NCI-H2171 (cell line): ENCODE measurements at regions not wholly inside any gene's neighbourhood (a gene's known extent, or its start where the extent isn't known, plus 50 kb on each side); places are given as distances from the start of the nearest gene placed in this dataset.

Experiments
- DNase-seq: peaks from one replicate; lab custom pipeline; 2025; lab: John Stamatoyannopoulos, UW

DNA sequence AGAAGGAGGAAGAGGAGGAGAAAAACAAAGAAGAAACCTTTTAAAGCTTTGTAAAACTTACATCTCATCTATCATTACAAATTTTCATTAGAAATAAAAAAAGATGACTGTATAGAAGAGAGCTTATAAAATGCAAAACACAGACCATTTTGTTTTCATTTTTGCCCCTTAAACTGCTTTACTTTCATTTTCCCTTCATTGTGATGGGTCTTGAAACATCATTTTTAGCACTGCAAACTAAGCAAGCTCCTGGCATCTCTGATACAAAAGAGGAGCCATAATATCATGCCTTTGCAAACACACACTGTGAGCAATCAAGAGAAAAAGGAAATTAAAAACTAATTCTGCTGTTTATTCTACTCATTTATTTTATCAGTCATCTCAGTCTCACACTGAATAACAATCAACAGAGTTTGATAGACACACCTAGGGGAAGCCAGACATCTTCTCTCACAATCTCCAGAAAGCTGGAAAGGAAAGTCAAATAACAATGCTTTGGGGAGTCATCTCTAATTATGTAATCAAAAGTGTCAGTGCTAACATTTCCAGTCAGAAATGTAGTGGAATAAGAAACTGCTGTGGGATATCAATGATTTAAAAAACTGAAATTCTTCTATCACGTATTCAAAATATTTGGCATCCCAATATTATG lies 467.7 kb upstream of the FAT3 start:
- DNase-seq, result no peak

DNA sequence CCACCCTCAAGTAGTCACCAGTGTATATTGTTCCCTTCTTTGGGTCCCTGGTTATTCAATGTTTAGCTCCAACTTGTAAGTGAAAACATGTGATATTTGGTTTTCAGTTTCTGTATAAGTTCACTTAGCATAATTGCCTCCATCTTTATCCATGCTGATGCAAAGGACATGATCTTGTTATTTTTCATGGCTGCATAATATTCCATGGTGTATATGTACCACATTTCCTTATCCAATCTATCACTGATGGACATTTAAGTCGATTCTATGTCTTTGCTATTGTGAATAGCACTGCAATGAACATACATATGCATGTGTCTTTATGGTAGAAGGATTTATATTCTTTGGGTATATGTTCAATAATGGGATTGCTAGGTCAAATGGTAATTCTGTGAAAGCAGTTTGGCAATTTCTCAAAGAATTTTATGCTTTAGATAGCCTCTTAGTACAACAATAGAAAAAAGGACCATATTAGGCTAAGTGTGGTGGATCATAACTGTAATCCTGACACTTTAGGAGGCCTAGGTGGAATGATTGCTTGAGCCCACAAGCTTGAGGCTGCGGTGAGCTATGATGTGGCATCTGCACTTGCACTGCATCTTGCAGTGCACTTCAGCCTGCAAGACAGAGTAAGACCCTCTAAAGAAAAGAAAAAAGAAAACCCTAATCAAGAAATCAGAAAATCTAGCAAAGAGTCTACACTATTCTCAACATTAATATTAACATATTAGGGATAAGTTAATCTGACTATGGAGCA lies 468.5 kb upstream of the FAT3 start:
- no peak for DNase-seq

DNA sequence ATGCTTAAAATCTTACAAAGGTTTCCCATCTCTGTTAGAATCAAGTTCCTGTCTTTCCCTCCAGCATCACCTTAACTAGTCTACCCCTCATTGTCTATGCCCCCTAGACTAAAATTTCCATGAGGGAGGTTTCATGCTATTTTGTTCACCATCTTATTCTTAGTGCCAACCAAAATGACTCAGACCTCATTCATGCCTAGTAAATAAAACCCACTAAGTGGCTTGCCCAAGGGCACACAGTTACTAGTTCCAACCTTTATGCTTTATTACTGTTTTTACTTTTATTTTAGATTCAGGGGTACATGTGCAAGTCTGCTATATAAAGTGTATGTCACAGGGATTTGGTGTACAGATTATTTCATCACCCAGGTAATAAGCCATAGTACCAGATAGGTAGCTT lies 469.1 kb upstream of the FAT3 start:
- DNase-seq, result no peak

DNA sequence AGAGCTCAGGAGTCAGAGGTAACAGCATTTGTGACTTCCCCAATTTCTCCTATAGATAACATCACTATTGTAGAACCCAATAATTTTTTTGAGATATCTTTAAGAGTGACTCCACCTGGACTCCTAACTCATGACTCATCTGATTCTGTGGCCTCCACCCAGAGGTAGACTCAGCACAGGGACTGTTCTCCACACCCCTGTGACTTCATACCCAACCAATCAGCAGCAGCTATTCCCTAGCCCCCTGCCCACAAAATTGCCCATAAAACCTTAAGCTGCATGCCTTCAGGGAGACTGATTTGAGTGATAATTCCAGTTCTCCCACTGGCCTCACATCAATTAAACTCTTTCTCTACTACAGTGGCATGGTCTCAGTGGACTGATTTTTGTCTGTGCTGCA lies 475.4 kb upstream of the FAT3 start:
- no peak for DNase-seq

DNA sequence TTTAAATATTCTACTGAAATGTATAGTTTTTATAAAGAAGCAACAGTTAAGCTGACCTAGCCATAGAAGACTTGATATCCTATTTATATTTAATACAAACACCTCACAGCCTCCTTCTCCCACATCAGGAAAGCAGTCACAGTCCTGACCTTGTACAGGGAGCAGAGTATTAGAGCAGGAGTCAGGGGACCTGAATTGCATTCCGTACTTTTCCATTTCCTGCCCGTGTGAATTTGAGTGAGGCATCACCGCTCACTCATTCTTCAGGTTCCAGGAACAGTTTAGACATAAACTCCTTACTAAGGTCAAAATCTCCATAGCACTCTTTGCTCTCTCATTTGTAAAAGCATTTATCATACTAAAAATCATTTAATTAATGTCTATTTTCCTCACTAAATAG lies 482.5 kb upstream of the FAT3 start:
- DNase-seq, result no peak

DNA sequence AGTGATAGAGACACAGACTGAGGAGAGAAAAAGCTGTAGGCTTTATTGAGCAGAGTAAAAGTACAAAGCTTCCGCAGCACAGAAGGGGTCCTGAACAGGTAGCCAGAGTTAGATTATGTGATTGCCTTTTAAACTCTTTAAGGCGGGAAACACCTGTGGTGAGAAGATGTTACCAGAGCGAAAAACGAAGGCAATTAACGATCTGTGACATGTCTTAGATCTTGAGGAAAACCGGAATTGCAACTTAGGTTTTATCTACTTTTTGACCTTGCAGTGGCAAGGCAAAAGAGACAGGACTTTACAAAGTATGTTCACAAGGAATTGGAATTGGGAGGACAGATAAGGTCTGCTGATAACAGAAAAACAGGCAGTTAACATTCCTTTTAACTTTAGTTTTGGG lies 493.6 kb upstream of the FAT3 start:
- no peak for DNase-seq

DNA sequence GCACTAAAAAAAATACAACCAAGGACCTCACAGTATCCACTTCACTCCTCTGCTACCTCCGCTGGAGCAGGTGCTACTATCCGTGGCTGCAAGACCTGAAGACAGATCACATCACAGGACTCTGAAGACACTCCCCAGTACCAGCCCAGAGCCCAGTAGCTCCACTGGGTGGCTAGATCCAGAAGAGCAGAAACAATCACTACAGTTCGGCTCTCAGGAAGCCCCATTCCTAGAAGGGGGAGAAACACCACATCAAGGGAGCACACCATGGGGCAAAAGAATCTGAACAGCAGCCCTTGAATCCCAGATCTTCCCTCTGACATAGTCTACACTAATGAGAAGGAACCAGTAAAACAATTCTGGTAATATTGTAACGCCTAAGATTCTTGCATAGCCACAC lies 494.0 kb upstream of the FAT3 start:
- DNase-seq, result no peak

DNA sequence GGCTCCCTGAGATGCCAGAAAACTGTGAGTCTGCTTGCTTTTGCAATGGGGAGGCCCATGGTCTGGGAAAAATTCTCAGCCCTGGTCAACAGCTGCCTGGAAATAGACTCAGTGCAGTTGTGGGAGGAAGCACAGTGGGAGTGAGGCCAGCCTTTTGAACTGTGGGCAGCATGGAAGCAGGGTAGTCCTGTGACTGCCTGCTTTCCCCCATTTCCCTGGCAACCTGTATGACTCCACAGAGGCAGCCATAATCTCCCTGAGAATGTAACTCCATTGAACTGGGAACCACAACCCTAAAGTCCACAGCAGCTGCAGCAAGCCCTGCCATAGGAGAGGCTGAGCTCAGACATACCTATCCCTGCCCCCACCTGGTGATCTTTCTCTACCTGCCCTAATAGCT lies 494.6 kb upstream of the FAT3 start:
- no peak for DNase-seq

DNA sequence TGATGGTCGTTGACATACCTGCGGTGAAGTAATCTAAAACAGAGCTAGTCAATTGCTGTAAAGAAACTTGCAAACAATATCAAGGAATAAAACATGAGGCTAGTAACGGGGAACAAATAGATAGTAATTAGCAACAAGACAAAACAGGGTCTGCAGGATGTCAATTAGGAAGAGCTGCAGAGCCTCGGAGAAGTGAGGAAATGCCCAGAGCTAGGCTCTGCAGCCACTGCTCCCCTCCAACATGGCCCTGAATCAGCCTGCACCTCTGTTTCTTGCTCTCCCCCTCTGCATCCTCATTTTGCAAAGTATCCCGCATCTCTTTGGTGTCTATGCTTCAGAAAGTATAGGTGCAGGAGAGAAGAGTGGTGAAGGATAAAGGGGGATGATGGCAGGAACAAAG lies 507.4 kb upstream of the FAT3 start:
- no peak for DNase-seq

DNA sequence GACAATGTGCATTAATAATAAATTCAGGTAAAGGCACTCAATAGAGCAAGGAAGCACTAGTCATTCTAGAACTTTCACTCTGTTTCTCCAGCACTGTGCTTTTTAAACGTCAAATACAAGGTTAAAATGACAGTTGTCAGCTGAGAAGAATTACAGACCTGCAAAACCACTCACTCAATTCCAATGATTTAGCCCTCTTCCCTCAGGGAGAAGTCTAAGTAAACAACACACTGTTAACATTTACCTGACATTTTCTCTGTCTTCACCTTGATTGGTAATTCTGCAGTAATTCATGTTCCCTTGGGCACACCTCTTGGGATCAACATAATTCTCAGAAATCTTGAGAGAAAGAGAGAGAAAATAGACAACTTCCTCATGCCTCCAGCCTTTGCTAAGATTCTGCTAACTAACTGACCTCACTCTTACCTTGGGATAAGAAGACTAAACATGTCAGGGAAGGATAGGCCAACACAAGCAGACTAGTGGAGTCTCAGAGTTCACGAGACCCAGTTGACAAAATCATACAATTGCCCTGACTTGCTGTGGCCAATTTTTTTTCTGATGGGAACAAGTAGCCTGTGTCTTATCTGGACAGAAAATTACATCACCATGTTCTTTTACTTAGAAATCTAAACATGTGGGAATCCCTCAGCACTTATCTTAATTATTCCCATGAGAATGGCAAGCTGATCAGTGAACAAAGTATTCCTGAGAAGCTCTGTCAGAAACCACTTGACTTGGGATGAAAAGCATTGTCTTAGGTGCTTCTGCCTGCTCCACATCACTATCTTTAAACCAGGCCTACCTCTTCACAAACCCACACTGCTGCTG lies 516.8 kb upstream of the FAT3 start:
- no peak for DNase-seq

DNA sequence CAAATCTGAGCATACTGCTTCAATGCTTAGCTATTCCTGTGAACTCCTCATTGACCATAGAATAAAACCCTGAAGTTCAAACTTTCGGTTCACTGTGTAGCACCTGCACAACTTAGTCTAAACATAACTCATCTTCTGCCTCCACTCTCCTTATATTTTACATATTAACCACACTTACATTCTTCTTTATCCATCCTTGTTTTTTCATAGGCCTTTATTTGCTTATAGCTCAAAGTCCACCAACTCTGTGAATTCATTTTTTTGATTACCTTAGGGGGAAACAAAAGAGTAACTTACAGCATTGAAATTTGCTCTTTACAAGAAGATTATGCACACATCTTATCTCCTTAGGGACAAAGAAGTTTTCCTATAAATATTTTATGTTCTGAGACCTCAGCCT lies 521.6 kb upstream of the FAT3 start:
- DNase-seq, result no peak

DNA sequence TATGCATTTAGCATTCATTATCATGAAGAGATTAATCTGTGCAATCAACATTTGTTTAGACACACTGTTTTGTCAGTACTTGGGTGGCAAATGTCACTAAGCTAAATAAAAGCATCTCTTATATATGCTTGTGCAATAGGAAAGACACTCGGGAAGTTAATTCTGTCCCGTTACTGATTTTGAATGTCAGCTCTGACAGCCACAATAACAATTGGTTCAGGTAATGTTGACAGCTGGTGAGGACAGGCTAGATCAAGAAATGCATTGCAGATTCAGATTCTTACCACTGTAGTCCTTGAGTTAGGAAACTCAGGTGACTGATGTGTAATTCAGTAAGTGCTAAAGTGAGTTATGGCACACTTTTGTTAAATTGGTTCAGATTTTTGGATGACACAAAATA lies 523.8 kb upstream of the FAT3 start:
- no peak for DNase-seq

DNA sequence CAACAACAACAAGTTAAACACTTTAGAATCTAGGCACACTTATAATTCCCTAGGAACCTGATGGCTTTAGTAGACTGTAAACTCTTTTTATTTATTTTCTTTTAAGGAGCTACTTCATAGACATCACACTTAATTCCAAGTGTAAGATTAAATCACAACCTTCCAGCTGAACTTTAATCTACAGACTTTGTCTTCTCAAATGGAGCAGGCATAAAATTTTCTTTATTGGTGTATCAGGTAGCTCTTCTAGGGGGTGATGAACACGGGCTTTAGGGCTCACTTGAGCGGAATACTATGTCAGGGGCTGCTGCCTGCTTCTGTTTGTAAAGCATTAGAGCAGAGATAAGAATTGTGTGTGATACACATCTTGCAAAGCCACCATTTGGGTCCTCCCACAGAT lies 525.8 kb upstream of the FAT3 start:
- no peak for DNase-seq

DNA sequence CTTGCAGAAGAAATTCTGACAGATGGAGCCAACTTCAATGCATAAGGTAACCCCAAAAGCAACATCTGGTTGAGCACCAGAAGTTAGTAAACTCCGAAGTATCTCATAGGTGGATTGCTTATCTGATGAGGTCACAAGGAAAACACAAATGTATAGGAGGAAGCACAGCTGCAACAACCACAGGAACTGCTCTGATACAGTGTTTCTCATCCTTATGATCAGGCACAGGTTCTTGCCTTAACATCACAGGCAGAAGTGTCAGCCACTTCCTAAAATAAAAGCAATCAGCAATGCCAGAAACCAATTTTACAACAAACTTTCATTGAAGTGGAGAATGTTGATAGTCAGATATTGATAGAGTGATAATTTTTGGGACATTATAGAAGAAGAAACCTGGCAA lies 530.3 kb upstream of the FAT3 start:
- DNase-seq, result no peak

DNA sequence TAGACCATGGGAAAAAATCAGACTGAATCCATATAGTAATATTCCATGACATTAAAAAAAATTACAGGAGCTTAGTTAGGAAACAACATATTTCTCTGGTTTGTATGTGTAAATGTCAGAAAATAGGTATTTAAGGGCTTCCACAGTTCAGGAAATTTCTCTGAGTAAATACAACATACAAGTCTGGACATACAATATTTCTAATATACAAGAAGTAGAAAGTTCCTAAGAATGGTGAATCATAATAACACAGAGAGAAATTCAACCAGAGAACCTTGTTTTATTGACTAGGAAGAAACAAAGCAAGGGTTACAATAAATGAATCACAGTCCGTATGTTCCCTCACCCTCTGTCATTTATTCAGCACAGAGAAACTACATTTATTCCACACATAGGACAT lies 532.7 kb upstream of the FAT3 start:
- DNase-seq, result no peak

DNA sequence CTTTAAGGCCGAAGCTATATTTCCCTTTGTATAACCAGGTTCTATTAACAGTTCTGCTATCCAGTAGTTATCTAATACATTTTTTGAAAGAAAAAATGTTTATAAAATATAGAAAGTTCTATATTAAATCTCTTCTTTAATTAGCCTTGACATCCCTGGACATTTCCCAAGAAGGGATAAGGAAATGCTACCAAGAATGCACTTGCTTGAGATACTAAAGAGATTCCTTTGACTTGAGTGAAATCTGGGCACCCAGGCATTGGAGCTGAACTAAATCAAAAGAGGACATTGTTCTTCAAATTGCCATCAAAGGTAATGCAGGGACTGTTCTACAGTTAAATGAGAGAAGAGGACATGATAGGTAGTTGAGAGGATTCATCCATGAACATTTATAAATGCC lies 535.9 kb upstream of the FAT3 start:
- no peak for DNase-seq

DNA sequence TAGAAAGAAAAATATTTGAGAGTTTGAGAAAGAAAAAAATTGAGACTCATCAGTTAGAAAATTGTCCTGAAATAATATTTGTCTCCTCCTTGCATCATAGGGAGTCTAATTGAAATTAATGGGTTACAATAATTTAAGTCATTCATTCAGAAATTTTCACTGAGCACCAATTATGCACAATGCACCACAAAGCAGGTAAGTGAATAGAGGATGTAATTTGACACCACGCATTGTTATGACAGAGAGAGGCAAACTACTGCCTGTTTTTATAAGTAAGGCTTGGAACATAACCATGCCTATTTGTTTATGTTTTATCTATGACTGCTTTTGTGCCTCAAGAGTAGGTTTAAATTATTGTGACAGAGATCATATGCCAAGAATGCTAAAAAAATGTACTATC lies 537.9 kb upstream of the FAT3 start:
- DNase-seq, result no peak

DNA sequence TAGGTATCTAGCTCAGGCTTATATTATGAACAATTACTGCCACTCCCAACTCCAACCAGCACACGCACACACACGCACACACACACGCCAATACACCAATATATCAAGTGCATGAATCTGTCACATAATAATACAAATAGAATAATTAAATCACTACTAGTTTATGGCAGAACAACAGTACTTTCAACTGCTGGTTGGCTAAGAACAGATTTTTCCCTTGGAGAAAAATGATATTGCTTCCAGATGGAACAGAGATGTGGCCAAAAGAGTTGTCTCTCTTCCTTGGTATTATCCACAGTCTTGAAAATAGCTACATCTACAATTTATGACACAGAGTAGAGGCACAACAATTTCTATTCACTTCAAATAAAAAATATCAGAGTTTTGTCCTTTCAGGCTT lies 538.3 kb upstream of the FAT3 start:
- no peak for DNase-seq

DNA sequence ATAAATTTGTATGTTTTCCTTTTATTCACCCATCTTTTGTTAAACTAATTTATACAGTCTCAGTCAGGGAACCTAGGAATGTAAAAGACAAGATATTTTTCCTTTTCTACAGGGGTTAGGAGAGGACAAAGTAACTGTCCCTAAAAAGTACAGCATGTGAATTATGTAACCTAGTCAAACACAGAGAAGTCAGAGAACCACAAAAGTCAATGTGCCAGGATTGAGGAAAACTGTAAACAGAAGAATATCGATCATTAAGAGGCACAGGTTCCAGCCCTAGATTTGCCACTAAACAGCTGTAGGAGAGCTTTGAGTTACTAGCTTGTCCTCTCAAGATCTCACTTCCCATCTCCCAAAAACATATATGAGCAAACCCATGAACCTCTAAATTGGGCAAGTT lies 550.9 kb upstream of the FAT3 start:
- no peak for DNase-seq

DNA sequence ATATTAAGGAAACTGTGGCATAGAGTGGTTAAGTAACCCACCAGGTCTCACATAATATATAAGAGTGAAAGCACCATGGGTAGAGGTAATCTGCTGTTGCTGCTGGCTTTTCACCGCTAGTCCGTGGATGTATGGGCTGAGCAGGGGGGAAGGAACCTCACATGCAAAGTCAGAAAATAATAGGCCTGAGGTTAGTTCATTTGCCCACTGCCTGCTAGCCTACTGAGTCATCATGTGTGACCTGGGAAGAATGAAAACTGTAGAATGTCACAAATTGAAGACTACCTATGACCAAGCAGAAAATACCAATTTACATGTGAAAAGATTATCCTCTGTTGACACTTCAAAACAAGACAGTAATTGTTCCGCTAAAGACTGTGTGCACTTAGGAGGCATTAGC lies 560.1 kb upstream of the FAT3 start:
- DNase-seq, result no peak

DNA sequence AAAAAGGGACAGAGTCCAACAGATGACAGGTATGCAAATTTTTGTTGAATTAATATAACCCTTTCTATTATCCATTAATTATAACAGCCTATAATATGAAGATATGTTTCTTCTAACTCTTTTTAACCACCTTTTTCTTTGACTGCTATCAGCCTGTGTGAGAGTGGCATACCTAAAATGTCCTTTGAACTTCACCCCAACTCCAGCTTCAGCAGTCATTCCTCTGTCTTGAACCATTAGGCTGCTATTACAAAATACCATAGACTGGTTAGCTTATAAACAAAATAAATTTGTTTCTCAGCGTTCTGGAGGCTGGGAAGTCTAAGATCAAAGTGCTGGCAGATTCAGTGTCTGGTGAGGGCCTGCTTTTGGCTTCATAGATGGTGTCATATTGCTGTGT lies 564.6 kb upstream of the FAT3 start:
- DNase-seq, result no peak

DNA sequence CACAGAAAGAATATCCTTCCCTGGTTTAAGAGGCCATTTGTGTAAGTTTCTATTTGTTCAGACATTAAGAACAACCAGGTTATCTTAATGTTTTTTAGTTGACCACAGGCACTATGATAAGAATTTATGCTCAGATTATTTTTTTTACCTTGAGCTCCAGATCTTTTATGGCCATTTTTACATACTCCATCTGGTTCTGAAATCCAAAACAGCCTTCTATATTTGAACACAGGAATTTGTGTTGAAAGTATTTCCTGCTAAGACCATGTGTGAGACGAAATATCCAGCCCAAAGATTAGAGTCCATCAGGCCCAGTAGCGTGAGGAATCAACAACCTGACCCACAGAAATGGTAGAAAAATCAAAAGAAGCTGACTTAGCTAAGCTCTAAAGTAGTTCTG lies 569.9 kb upstream of the FAT3 start:
- no peak for DNase-seq

DNA sequence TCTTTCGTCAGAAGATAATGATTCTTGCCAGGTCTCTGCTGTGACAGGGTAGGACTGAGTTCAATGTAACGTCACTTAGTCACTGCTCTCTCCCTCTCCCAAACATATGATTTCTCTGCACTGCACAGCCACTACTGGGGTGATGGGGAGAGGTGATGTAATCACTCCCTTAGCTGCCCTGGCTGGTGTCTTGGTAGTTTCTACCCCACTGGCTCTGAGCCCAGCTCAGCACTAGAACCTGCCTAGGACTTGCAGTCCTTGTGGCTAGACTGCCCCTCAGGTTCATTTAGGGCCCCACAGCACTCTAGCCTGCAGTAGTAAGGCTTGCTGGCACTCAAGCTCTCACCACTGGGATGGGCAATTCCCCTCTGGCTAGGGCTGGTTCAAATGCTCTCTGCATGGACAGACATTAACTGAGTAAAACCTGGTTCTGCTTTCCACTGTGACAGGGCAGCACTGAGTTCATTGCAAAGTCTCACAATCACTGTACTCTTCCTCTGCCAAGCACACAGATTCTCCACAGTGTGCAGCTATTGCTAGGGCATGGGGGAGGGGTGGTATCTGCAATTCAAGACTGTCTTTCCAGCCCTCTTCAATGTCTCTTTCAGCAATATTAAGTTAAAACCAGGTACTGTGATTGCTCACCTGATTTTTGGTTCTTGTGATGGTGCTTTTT lies 571.4 kb upstream of the FAT3 start:
- DNase-seq, result no peak
